PC-3 (cell line): ENCODE measurements at regions not wholly inside any gene's neighbourhood (a gene's known extent, or its start where the extent isn't known, plus 50 kb on each side); places are given as distances from the start of the nearest gene placed in this dataset.

Experiments
- ATAC-seq: fragments of 200-7000 bp; cut with Tn5 transposase; 2 replicates; pipeline ENCODE4 v1.9.1; 2020; ENCODE audit warnings: mild to moderate bottlenecking, moderate library complexity
- BruUV-seq: library from RNA; stranded (reverse); fragments of 400-500 nt; replicated peaks from 2 replicates; lab custom pipeline; 2021; lab: Mats Ljungman, UMichigan
- CTCF ChIA-PET: fragments of 300-600 bp; sonication (Branson Sonifier 250); formaldehyde crosslinking; loops from one replicate; lab custom pipeline; 2022; ENCODE audit warnings: antibody characterized with exemption; lab: Charles Lee
- POLR2A ChIA-PET: fragments of 300-600 bp; sonication (Branson Sonifier 250); formaldehyde crosslinking; loops from one replicate; lab custom pipeline; 2022; ENCODE audit warnings: antibody characterized with exemption; ENCODE audit not compliant: unreplicated experiment; lab: Charles Lee
- DNase-seq: peaks from one replicate; pipeline ENCODE4 v3.0.0-alpha.2; 2015
- H2AFZ ChIP-seq: fragments of 300-600 bp; sonication (generic); 2 replicates; pipeline ENCODE4 v1.6.0; 2016; ENCODE audit warnings: antibody characterized with exemption, low read length
- H3F3A ChIP-seq: fragments of 300-600 bp; sonication (generic); one replicate; pipeline ENCODE4 v1.6.0; 2017; ENCODE audit warnings: antibody characterized with exemption, low read length, control low read depth, mild to moderate bottlenecking; ENCODE audit not compliant: unreplicated experiment
- H3K27ac ChIP-seq: fragments of 300-600 bp; sonication (generic); 2 replicates; pipeline ENCODE4 v1.5.1; 2016; ENCODE audit warnings: mild to moderate bottlenecking, low read length
- H3K27me3 ChIP-seq: fragments of 300-600 bp; sonication (generic); 2 replicates; pipeline ENCODE4 v1.6.1; 2016; ENCODE audit warnings: low read length, mixed read lengths
- H3K36me3 ChIP-seq: fragments of 300-600 bp; sonication (generic); 2 replicates; pipeline ENCODE4 v1.6.1; 2016; ENCODE audit warnings: low read depth, mixed run types, low read length, mixed read lengths
- H3K4me1 ChIP-seq: fragments of 300-600 bp; sonication (generic); 2 replicates; pipeline ENCODE4 v1.5.1; 2016; ENCODE audit warnings: low read length; ENCODE audit not compliant: insufficient read depth
- H3K4me2 ChIP-seq: fragments of 300-600 bp; sonication (generic); 2 replicates; pipeline ENCODE4 v1.6.0; 2016; ENCODE audit warnings: low read length
- H3K4me3 ChIP-seq: fragments of 300-600 bp; sonication (generic); 2 replicates; pipeline ENCODE4 v1.5.1; 2016; ENCODE audit warnings: mild to moderate bottlenecking, low read length, mixed read lengths
- H3K79me2 ChIP-seq: fragments of 300-600 bp; sonication (generic); 2 replicates; pipeline ENCODE4 v1.6.1; 2017; ENCODE audit warnings: low read length, mixed read lengths
- H3K9ac ChIP-seq: fragments of 300-600 bp; sonication (generic); 2 replicates; pipeline ENCODE4 v1.6.0; 2016; ENCODE audit warnings: mild to moderate bottlenecking, low read length
- H3K9me2 ChIP-seq: fragments of 300-600 bp; sonication (generic); replicated peaks from 2 replicates; pipeline ENCODE4 v1.6.1; 2016; ENCODE audit warnings: mixed run types, low read length, mixed read lengths
- H3K9me3 ChIP-seq: fragments of 300-600 bp; sonication (generic); 2 replicates; pipeline ENCODE4 v1.6.1; 2016; ENCODE audit warnings: low read length, mixed read lengths
- H4K20me1 ChIP-seq: fragments of 300-600 bp; sonication (generic); 2 replicates; pipeline ENCODE4 v1.6.1; 2016; ENCODE audit warnings: low read length, mixed read lengths
- EZH2 ChIP-seq: fragments of 300-600 bp; sonication (generic); IDR thresholded peaks from one replicate; pipeline ENCODE4 v1.6.1; 2017; ENCODE audit warnings: antibody characterized with exemption, mild to moderate bottlenecking, low read length; ENCODE audit not compliant: unreplicated experiment
- EZH2phosphoT487 ChIP-seq: fragments of 300-600 bp; sonication (generic); IDR thresholded peaks from 2 replicates; pipeline ENCODE4 v1.6.1; 2018; ENCODE audit warnings: mild to moderate bottlenecking, antibody characterized with exemption, low read length, borderline replicate concordance
- intact Hi-C: fragments of 100-400 bp; cut with micrococcal nuclease; formaldehyde crosslinking; loops from 2 replicates; pipeline ENCODE4 v1.9.0; 2023
- TF ChIP-seq, protein P1 (sequence below): fragments of 300-600 bp; sonication (generic); conservative IDR thresholded peaks from 2 replicates; pipeline ENCODE4 v1.5.1; 2017; ENCODE audit warnings: antibody characterized with exemption, low read depth, mild to moderate bottlenecking, low read length

DNA sequence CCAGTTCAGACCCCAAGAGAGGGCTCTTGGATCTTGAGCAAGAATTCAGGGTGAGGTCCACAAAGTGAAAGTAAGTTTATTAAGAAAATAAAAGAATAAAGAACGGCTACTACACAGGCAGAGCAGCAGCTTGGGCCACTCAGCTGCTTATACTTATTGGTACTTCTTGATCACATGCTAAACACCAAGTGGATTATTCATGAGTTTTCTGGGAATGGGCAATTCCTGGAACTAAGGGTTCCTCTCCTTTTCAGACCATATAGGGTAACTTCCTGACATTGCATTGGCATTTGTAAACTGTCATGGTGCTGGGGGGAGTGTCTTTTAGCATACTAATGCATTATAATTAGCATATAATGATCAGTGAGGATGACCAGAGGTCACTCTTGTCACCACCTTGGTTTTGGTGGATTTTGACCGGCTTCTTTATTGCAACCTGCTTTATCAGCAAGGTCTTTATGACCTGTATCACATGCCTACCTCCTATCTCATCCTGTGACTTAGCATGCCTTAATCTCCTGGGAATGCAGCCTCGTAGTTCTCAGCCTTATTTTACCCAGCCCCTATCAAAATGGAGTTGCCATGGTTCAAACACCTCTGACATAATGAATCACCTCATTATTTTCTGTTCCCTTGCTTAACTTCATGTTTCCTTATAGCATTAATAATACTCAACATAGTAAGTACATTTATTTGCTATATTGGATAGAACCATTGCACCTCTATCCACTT, 476.3 kb downstream of the DTHD1 start:
- no peak overlapping the region for H3K9ac ChIP-seq

DNA sequence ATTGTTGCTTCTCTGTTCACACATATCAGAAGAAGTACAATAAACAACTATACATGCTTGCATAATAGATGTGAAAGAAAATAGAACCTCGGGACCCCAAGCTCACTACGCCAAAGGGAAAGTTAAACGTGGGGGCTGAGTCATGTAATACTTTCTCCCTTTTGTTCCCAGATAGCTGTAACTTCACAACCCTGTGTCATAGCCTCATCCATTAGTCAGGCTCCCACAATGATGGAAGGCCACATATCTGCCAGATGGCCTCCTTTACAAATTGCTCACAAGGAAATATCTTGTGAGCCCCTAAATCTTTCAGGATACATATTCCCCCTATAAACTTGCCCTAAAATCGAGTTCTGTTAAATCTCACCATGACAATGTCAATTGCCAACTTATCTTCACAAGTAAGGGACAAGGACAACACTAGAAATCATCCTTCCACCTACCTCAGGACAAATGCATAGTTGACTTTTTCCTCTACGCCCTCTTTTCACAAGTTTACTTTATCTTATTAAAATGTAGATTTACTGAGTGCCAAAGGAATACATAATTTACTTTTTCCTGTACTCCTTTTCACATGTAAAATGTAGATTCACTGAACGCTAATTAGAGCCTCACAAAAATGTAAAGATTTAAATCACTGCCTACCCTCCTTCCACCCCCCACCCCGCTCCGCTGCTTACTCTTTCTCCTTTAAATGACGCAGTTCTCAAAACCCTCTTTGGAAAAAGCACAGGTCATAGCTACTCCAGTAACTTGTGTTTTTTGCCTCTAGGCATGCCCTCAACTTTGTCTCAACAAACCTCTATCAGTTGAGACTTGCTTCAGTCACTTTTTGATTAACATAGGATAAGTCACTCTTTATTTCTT, 477.1 kb downstream of the DTHD1 start:
- Histone ChIP-seq H3K36me3 (no peaks in the 10 kb centered on the region), H3K9ac (no peak overlapping the region), H3K9me2 (no peaks in the 10 kb centered on the region), H3K4me2 (no peak overlapping the region), H3K79me2 (no peaks in the 10 kb centered on the region), H3F3A (no peaks in the 10 kb centered on the region), H3K9me3 (no peaks in the 10 kb centered on the region), H3K4me1 (no peaks in the 10 kb centered on the region), H4K20me1 (no peaks in the 10 kb centered on the region), H3K27me3 (no peaks in the 10 kb centered on the region), H3K27ac (no peak overlapping the region), H3K4me3 (no peak overlapping the region), H2AFZ (no peak overlapping the region)
- BruUV-seq = no TSS peak
- CTCF ChIA-PET = no interaction called here
- TF ChIP-seq, protein P1, sequence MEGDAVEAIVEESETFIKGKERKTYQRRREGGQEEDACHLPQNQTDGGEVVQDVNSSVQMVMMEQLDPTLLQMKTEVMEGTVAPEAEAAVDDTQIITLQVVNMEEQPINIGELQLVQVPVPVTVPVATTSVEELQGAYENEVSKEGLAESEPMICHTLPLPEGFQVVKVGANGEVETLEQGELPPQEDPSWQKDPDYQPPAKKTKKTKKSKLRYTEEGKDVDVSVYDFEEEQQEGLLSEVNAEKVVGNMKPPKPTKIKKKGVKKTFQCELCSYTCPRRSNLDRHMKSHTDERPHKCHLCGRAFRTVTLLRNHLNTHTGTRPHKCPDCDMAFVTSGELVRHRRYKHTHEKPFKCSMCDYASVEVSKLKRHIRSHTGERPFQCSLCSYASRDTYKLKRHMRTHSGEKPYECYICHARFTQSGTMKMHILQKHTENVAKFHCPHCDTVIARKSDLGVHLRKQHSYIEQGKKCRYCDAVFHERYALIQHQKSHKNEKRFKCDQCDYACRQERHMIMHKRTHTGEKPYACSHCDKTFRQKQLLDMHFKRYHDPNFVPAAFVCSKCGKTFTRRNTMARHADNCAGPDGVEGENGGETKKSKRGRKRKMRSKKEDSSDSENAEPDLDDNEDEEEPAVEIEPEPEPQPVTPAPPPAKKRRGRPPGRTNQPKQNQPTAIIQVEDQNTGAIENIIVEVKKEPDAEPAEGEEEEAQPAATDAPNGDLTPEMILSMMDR = no peak
- TF ChIP-seq EZH2phosphoT487 = no peak
- ATAC-seq (no peak), DNase-seq (no peak)
- POLR2A ChIA-PET = no interaction called here
- intact Hi-C loops = no loop called here

More for the DNA sequence above, 476.3 kb downstream of the DTHD1 start:
- DNase-seq (no peak), ATAC-seq (no peak)
- Histone ChIP-seq H3K36me3 (no peaks in the 10 kb centered on the region), H3K27me3 (no peaks in the 10 kb centered on the region), H3F3A (no peaks in the 10 kb centered on the region), H3K27ac (no peak overlapping the region), H3K4me3 (no peak overlapping the region), H3K79me2 (no peaks in the 10 kb centered on the region), H3K9me2 (no peaks in the 10 kb centered on the region), H2AFZ (no peak overlapping the region), H4K20me1 (no peaks in the 10 kb centered on the region), H3K4me2 (no peak overlapping the region), H3K9me3 (no peaks in the 10 kb centered on the region), H3K4me1 (no peaks in the 10 kb centered on the region)
- intact Hi-C loops = no loop called here
- ChIA-PET POLR2A (no interaction called here), CTCF (no interaction called here)
- BruUV-seq = no TSS peak
- TF ChIP-seq, protein P1 = no peak

DNA sequence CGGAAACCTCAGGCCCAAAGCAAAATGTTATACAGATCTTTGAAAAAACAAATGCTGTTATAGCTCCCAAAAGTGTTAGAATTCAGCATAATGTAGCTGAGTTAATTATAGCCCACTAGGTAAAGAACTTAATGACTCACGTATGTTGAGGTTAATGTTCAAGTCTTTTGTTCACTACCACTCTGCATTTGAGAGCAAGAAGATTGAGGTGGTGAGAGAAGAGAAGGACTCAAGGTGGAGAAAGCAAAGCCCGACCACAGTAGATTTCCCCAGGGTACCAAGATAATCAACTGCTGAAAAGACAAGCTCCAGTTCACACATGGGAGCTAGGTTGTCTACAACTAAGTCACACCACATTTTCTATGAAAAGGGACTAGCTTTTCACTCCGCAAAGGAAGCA, 480.2 kb downstream of the DTHD1 start:
- Histone ChIP-seq H3K9me2 (no peaks in the 10 kb centered on the region), H3K9ac (no peak overlapping the region), H3K27me3 (no peaks in the 10 kb centered on the region), H3F3A (no peaks in the 10 kb centered on the region), H3K4me1 (no peaks in the 10 kb centered on the region), H3K9me3 (no peaks in the 10 kb centered on the region), H3K4me2 (no peak overlapping the region), H3K27ac (no peak overlapping the region), H3K36me3 (no peaks in the 10 kb centered on the region), H3K4me3 (no peak overlapping the region), H2AFZ (no peak overlapping the region), H3K79me2 (no peaks in the 10 kb centered on the region), H4K20me1 (no peaks in the 10 kb centered on the region)
- no peak for TF ChIP-seq EZH2phosphoT487
- no peak for TF ChIP-seq EZH2
- TF ChIP-seq, protein P1 = no peak
- BruUV-seq = no TSS peak
- ATAC-seq (no peak), DNase-seq (no peak)
- intact Hi-C loops = no loop called here
- ChIA-PET CTCF (no interaction called here), POLR2A (no interaction called here)
